HEK293 (cell line): ENCODE measurements at regions not wholly inside any gene's neighbourhood (a gene's known extent, or its start where the extent isn't known, plus 50 kb on each side); places are given as distances from the start of the nearest gene placed in this dataset.

Experiments
- CTCF ChIA-PET: fragments of 350-600 bp; formaldehyde crosslinking; extraction: SDS; loops from one replicate; lab custom pipeline; 2021; ENCODE audit warnings: antibody characterized with exemption; lab: Yijun Ruan, JAX
- POLR2A ChIA-PET: fragments of 300-600 bp; formaldehyde crosslinking; extraction: SDS; loops from one replicate; lab custom pipeline; 2020; ENCODE audit warnings: antibody characterized with exemption, inconsistent platforms; lab: Yijun Ruan, JAX
- H3K27ac ChIP-seq: fragments of 200-500 bp; sonication (Bioruptor generic); 2 replicates; pipeline ENCODE4 v1.5.1; 2014; ENCODE audit warnings: low read depth, low read length, control low read depth, inconsistent platforms; ENCODE audit errors: extremely low read depth
- H3K36me3 ChIP-seq, 2 experiments: fragments of 200-500 bp in 1 of 2; sonication (Bioruptor generic) in 1 of 2; 1 replicate in 1 of 2; 2 replicates in 1 of 2; pipeline ENCODE4 v1.5.1; 2014 to 2017; ENCODE audit warnings: inconsistent platforms in 2 of 2, low read length in 2 of 2; ENCODE audit not compliant: control insufficient read depth in 2 of 2, insufficient read depth in 1 of 2
- H3K4me1 ChIP-seq: fragments of 200-500 bp; sonication (Bioruptor generic); 2 replicates; pipeline ENCODE4 v1.5.1; 2014; ENCODE audit warnings: mild to moderate bottlenecking, low read length, inconsistent platforms; ENCODE audit not compliant: control insufficient read depth, insufficient read depth
- H3K4me3 ChIP-seq: 2 replicates; pipeline ENCODE4 v1.5.1; 2011; ENCODE audit warnings: low read depth, mild to moderate bottlenecking, control low read depth, low read length, moderate library complexity
- H3K9me3 ChIP-seq: fragments of 200-500 bp; sonication (Bioruptor generic); 2 replicates; pipeline ENCODE4 v1.5.1; 2014; ENCODE audit warnings: low read depth, low read length, inconsistent platforms; ENCODE audit not compliant: control insufficient read depth, insufficient read depth
- KLF10 ChIP-seq: fragments of 450-650 bp; IDR thresholded peaks from 2 replicates; pipeline ENCODE4 v1.5.1; 2018; ENCODE audit warnings: missing biosample characterization, mild to moderate bottlenecking, missing genetic modification characterization
- OVOL3 ChIP-seq: fragments of 450-650 bp; formaldehyde crosslinking; IDR thresholded peaks from 2 replicates; pipeline ENCODE4 v1.5.1; 2016; ENCODE audit warnings: missing biosample characterization, missing genetic modification characterization
- SALL2 ChIP-seq: fragments of 450-650 bp; formaldehyde crosslinking; IDR thresholded peaks from 2 replicates; pipeline ENCODE4 v1.5.0; 2017; ENCODE audit warnings: missing biosample characterization, mild to moderate bottlenecking, missing genetic modification characterization, borderline replicate concordance
- ZIC2 ChIP-seq: fragments of 450-650 bp; formaldehyde crosslinking; IDR thresholded peaks from 2 replicates; pipeline ENCODE4 v1.5.1; 2016; ENCODE audit warnings: missing biosample characterization, missing genetic modification characterization
- ZNF114 ChIP-seq: fragments of 450-650 bp; formaldehyde crosslinking; IDR thresholded peaks from 2 replicates; pipeline ENCODE4 v1.5.0; 2017; ENCODE audit warnings: missing biosample characterization, missing genetic modification characterization
- ZNF155 ChIP-seq: fragments of 450-650 bp; formaldehyde crosslinking; IDR thresholded peaks from 2 replicates; pipeline ENCODE4 v1.5.1; 2016; ENCODE audit warnings: missing biosample characterization, missing genetic modification characterization
- ZNF221 ChIP-seq: fragments of 450-650 bp; formaldehyde crosslinking; IDR thresholded peaks from 2 replicates; pipeline ENCODE4 v1.5.1; 2017; ENCODE audit warnings: missing biosample characterization, missing genetic modification characterization, borderline replicate concordance
- ZNF37A ChIP-seq: fragments of 450-650 bp; IDR thresholded peaks from 2 replicates; pipeline ENCODE4 v1.5.1; 2018; ENCODE audit warnings: missing biosample characterization, missing genetic modification characterization
- ZNF404 ChIP-seq: fragments of 450-650 bp; formaldehyde crosslinking; IDR thresholded peaks from 2 replicates; pipeline ENCODE4 v1.5.1; 2017; ENCODE audit warnings: missing biosample characterization, missing genetic modification characterization
- ZNF529 ChIP-seq: fragments of 450-650 bp; formaldehyde crosslinking; IDR thresholded peaks from 2 replicates; pipeline ENCODE4 v1.5.1; 2017; ENCODE audit warnings: missing genetic modification characterization, missing biosample characterization; ENCODE audit not compliant: insufficient replicate concordance
- ZNF555 ChIP-seq: fragments of 450-650 bp; formaldehyde crosslinking; conservative IDR thresholded peaks from 2 replicates; pipeline ENCODE4 v1.5.1; 2017; ENCODE audit warnings: missing biosample characterization, mild to moderate bottlenecking, missing genetic modification characterization, inconsistent platforms
- ZNF571 ChIP-seq: fragments of 450-650 bp; formaldehyde crosslinking; IDR thresholded peaks from 2 replicates; pipeline ENCODE4 v1.5.0; 2017; ENCODE audit warnings: missing biosample characterization, missing genetic modification characterization
- ZNF600 ChIP-seq: fragments of 450-650 bp; formaldehyde crosslinking; IDR thresholded peaks from 2 replicates; pipeline ENCODE4 v1.5.1; 2016; ENCODE audit warnings: missing biosample characterization, missing genetic modification characterization
- ZNF707 ChIP-seq: fragments of 450-650 bp; formaldehyde crosslinking; IDR thresholded peaks from 2 replicates; pipeline ENCODE4 v1.5.1; 2016; ENCODE audit warnings: missing biosample characterization, missing genetic modification characterization
- ZNF768 ChIP-seq: fragments of 450-650 bp; formaldehyde crosslinking; IDR thresholded peaks from 2 replicates; pipeline ENCODE4 v1.5.1; 2018; ENCODE audit warnings: missing biosample characterization, mild to moderate bottlenecking, missing genetic modification characterization
- ZNF837 ChIP-seq: fragments of 450-650 bp; formaldehyde crosslinking; IDR thresholded peaks from 2 replicates; pipeline ENCODE4 v1.5.1; 2016; ENCODE audit warnings: missing biosample characterization, missing genetic modification characterization
- TF ChIP-seq, protein P1 (sequence below): fragments of 450-650 bp; formaldehyde crosslinking; IDR thresholded peaks from 2 replicates; pipeline ENCODE4 v1.5.0; 2017; ENCODE audit warnings: missing biosample characterization, missing genetic modification characterization, borderline replicate concordance
- TF ChIP-seq, protein P2 (sequence below): fragments of 450-650 bp; formaldehyde crosslinking; IDR thresholded peaks from 2 replicates; pipeline ENCODE4 v1.5.1; 2016; ENCODE audit warnings: missing biosample characterization, missing genetic modification characterization
- TF ChIP-seq, protein P3 (sequence below): fragments of 450-650 bp; formaldehyde crosslinking; IDR thresholded peaks from 2 replicates; pipeline ENCODE4 v1.5.1; 2016; ENCODE audit warnings: missing biosample characterization, missing genetic modification characterization, low read depth
- TF ChIP-seq, protein P4 (sequence below): fragments of 450-650 bp; formaldehyde crosslinking; IDR thresholded peaks from 2 replicates; pipeline ENCODE4 v1.5.1; 2016; ENCODE audit warnings: missing biosample characterization, missing genetic modification characterization
- TF ChIP-seq, protein P5 (sequence below): fragments of 450-650 bp; formaldehyde crosslinking; IDR thresholded peaks from 2 replicates; pipeline ENCODE4 v1.5.1; 2016; ENCODE audit warnings: missing biosample characterization, missing genetic modification characterization, borderline replicate concordance

DNA sequence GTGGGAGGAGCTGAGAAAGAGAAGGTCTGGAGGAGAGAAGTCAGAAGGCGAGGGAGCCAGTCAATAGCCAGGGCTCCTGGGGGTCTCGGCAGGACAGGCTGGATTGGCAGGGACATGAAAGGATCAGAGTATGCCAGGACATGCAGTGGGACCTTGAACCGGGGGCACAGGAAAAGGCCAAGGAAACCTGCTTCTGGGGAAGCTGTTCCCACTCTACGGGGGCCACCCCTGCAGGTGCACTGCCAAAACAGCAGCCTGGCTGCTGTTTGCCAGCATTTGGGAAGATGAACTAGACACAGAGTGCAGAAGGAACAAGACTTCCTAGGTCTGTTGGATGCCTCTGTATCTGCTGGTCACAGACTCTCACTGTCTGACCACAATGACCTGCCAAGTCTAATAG is 194.9 kb upstream of the PRSS58 start:
- H3K4me1 ChIP-seq: no peaks in the 10 kb centered on the region
- ChIA-PET POLR2A (no interaction called here), CTCF (interaction anchor here (0.7 to 3.2 kb wide), 2 partner anchors 14 to 31 kb away, joined by 5 to 15 read pairs; no protein-coding TSS in a partner anchor)
- no peak overlapping the region for H3K4me3 ChIP-seq
- no peaks in the 10 kb centered on the region for H3K9me3 ChIP-seq
- H3K36me3 ChIP-seq: no peaks in the 10 kb centered on the region
- H3K27ac ChIP-seq: no peak overlapping the region
- TF ChIP-seq SALL2 (no peak), ZNF114 (tag by site-specific recombination) (no peak), ZNF155 (tag by site-specific recombination) (no peak), ZNF404 (tag by site-specific recombination) (no peak), OVOL3 (tag by site-specific recombination) (no peak), ZNF600 (no peak), ZNF221 (tag by site-specific recombination) (no peak), KLF10 (tag by site-specific recombination) (no peak)
- TF ChIP-seq, protein P1, sequence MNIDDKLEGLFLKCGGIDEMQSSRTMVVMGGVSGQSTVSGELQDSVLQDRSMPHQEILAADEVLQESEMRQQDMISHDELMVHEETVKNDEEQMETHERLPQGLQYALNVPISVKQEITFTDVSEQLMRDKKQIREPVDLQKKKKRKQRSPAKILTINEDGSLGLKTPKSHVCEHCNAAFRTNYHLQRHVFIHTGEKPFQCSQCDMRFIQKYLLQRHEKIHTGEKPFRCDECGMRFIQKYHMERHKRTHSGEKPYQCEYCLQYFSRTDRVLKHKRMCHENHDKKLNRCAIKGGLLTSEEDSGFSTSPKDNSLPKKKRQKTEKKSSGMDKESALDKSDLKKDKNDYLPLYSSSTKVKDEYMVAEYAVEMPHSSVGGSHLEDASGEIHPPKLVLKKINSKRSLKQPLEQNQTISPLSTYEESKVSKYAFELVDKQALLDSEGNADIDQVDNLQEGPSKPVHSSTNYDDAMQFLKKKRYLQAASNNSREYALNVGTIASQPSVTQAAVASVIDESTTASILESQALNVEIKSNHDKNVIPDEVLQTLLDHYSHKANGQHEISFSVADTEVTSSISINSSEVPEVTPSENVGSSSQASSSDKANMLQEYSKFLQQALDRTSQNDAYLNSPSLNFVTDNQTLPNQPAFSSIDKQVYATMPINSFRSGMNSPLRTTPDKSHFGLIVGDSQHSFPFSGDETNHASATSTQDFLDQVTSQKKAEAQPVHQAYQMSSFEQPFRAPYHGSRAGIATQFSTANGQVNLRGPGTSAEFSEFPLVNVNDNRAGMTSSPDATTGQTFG (tag by site-specific recombination): no peak

DNA sequence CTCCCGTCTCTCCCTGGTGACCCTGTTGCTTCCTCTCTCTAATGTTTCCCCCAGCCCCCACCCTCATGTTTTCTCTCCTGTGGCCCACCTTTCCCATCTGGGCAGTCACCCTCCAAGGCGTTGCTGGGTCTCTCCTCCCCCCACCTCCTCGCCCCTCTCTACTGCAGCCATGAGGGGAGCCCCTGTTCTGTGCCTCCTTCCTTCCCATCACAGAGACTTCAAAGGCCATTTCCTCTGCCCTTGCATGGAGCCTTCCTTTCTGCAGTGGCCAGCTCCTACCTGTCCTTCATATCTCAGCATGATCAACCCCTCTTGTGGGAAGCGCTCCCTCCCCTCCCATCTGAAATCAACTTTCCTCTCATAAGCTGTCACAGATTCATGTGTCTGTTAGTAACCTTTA is 194.0 kb upstream of the PRSS58 start:
- no peaks in the 10 kb centered on the region for H3K36me3 ChIP-seq
- no peak overlapping the region for H3K4me3 ChIP-seq
- ChIA-PET CTCF (interaction anchor here (3.2 kb wide), 1 partner anchor 32 kb away, joined by 15 read pairs; no protein-coding TSS in a partner anchor), POLR2A (no interaction called here)
- H3K4me1 ChIP-seq: no peaks in the 10 kb centered on the region
- H3K27ac ChIP-seq: no peak overlapping the region
- no peaks in the 10 kb centered on the region for H3K9me3 ChIP-seq
- TF ChIP-seq ZNF707 (tag by site-specific recombination) (no peak), ZNF529 (tag by site-specific recombination) (no peak), ZNF571 (tag by site-specific recombination) (no peak), ZNF768 (tag by site-specific recombination) (no peak), ZIC2 (tag by site-specific recombination) (no peak), ZNF555 (no peak), ZNF37A (tag by site-specific recombination) (no peak), ZNF155 (tag by site-specific recombination) (no peak), ZNF221 (tag by site-specific recombination) (no peak), ZNF837 (tag by site-specific recombination) (no peak)
- TF ChIP-seq, protein P2, sequence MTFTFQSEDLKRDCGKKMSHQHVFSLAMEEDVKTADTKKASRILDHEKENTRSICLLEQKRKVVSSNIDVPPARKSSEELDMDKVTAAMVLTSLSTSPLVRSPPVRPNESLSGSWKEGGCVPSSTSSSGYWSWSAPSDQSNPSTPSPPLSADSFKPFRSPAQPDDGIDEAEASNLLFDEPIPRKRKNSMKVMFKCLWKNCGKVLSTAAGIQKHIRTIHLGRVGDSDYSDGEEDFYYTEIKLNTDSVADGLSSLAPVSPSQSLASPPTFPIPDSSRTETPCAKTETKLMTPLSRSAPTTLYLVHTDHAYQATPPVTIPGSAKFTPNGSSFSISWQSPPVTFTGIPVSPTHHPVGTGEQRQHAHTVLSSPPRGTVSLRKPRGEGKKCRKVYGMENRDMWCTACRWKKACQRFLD (tag by site-specific recombination): no peak
- TF ChIP-seq, protein P3, sequence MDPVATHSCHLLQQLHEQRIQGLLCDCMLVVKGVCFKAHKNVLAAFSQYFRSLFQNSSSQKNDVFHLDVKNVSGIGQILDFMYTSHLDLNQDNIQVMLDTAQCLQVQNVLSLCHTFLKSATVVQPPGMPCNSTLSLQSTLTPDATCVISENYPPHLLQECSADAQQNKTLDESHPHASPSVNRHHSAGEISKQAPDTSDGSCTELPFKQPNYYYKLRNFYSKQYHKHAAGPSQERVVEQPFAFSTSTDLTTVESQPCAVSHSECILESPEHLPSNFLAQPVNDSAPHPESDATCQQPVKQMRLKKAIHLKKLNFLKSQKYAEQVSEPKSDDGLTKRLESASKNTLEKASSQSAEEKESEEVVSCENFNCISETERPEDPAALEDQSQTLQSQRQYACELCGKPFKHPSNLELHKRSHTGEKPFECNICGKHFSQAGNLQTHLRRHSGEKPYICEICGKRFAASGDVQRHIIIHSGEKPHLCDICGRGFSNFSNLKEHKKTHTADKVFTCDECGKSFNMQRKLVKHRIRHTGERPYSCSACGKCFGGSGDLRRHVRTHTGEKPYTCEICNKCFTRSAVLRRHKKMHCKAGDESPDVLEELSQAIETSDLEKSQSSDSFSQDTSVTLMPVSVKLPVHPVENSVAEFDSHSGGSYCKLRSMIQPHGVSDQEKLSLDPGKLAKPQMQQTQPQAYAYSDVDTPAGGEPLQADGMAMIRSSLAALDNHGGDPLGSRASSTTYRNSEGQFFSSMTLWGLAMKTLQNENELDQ: no peak
- TF ChIP-seq, protein P4, sequence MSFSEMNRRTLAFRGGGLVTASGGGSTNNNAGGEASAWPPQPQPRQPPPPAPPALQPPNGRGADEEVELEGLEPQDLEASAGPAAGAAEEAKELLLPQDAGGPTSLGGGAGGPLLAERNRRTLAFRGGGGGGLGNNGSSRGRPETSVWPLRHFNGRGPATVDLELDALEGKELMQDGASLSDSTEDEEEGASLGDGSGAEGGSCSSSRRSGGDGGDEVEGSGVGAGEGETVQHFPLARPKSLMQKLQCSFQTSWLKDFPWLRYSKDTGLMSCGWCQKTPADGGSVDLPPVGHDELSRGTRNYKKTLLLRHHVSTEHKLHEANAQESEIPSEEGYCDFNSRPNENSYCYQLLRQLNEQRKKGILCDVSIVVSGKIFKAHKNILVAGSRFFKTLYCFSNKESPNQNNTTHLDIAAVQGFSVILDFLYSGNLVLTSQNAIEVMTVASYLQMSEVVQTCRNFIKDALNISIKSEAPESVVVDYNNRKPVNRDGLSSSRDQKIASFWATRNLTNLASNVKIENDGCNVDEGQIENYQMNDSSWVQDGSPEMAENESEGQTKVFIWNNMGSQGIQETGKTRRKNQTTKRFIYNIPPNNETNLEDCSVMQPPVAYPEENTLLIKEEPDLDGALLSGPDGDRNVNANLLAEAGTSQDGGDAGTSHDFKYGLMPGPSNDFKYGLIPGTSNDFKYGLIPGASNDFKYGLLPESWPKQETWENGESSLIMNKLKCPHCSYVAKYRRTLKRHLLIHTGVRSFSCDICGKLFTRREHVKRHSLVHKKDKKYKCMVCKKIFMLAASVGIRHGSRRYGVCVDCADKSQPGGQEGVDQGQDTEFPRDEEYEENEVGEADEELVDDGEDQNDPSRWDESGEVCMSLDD (tag by site-specific recombination): no peak
- TF ChIP-seq, protein P5, sequence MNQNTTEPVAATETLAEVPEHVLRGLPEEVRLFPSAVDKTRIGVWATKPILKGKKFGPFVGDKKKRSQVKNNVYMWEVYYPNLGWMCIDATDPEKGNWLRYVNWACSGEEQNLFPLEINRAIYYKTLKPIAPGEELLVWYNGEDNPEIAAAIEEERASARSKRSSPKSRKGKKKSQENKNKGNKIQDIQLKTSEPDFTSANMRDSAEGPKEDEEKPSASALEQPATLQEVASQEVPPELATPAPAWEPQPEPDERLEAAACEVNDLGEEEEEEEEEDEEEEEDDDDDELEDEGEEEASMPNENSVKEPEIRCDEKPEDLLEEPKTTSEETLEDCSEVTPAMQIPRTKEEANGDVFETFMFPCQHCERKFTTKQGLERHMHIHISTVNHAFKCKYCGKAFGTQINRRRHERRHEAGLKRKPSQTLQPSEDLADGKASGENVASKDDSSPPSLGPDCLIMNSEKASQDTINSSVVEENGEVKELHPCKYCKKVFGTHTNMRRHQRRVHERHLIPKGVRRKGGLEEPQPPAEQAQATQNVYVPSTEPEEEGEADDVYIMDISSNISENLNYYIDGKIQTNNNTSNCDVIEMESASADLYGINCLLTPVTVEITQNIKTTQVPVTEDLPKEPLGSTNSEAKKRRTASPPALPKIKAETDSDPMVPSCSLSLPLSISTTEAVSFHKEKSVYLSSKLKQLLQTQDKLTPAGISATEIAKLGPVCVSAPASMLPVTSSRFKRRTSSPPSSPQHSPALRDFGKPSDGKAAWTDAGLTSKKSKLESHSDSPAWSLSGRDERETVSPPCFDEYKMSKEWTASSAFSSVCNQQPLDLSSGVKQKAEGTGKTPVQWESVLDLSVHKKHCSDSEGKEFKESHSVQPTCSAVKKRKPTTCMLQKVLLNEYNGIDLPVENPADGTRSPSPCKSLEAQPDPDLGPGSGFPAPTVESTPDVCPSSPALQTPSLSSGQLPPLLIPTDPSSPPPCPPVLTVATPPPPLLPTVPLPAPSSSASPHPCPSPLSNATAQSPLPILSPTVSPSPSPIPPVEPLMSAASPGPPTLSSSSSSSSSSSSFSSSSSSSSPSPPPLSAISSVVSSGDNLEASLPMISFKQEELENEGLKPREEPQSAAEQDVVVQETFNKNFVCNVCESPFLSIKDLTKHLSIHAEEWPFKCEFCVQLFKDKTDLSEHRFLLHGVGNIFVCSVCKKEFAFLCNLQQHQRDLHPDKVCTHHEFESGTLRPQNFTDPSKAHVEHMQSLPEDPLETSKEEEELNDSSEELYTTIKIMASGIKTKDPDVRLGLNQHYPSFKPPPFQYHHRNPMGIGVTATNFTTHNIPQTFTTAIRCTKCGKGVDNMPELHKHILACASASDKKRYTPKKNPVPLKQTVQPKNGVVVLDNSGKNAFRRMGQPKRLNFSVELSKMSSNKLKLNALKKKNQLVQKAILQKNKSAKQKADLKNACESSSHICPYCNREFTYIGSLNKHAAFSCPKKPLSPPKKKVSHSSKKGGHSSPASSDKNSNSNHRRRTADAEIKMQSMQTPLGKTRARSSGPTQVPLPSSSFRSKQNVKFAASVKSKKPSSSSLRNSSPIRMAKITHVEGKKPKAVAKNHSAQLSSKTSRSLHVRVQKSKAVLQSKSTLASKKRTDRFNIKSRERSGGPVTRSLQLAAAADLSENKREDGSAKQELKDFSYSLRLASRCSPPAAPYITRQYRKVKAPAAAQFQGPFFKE (tag by site-specific recombination): no peak
